AG09309 (cell line): ENCODE measurements at regions not wholly inside any gene's neighbourhood (a gene's known extent, or its start where the extent isn't known, plus 50 kb on each side); places are given as distances from the start of the nearest gene placed in this dataset.
A peak's percentile ranks its signal among the peaks of the same experiment; 100 is the strongest.

Experiments used
- DNase-seq: peaks from one replicate; pipeline ENCODE4 v3.0.0-alpha.2; 2010; ENCODE audit warnings: low read depth
- H3K4me3 ChIP-seq: 2 replicates; pipeline ENCODE4 v1.5.1; 2011; ENCODE audit warnings: mild to moderate bottlenecking, low read depth, low read length, moderate library complexity; ENCODE audit not compliant: control insufficient read depth
- TF ChIP-seq, protein P1 (sequence below): IDR thresholded peaks from 2 replicates; pipeline ENCODE4 v1.5.1; 2011; ENCODE audit warnings: mild to moderate bottlenecking, low read depth, low read length, inconsistent platforms; ENCODE audit not compliant: insufficient read depth, control insufficient read depth; ENCODE audit errors: missing control alignments

DNA sequence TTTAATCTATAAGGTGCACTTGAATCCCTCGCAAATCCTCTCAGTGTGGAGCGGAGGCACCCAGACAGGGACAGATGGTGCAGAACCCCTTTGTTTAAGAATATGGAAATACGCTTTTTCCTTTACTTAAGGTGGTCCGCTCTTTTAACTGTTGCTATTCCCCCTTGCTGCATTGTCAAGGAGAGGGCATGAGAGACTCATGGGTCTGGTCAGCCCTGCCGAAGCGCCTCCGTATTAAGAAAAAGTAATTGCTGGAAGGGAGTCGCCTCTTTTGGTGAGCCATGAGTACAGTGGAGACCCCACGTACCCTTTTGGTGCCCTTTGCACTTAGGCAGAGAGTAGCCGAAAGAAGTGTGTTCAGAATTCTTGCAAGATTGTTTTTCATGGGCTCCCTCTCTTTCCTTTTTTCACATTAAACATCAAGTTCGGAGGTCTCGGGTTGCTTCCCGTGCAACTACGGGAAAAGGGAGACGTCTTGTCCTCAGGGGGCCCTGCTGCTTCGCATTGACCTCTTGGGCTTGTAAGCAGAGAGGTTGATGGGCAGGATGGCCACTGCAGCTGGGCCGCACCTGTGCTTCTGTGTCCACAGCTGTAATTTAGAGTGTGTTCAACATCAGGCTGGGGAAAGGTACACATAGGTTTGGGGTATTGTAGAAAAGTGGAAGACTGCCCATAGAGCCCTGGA, 109.6 kb downstream of the SPRY1 start:
- TF ChIP-seq, protein P1, sequence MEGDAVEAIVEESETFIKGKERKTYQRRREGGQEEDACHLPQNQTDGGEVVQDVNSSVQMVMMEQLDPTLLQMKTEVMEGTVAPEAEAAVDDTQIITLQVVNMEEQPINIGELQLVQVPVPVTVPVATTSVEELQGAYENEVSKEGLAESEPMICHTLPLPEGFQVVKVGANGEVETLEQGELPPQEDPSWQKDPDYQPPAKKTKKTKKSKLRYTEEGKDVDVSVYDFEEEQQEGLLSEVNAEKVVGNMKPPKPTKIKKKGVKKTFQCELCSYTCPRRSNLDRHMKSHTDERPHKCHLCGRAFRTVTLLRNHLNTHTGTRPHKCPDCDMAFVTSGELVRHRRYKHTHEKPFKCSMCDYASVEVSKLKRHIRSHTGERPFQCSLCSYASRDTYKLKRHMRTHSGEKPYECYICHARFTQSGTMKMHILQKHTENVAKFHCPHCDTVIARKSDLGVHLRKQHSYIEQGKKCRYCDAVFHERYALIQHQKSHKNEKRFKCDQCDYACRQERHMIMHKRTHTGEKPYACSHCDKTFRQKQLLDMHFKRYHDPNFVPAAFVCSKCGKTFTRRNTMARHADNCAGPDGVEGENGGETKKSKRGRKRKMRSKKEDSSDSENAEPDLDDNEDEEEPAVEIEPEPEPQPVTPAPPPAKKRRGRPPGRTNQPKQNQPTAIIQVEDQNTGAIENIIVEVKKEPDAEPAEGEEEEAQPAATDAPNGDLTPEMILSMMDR, result no peak
- peak overlapping the region; percentile 26 for H3K4me3 ChIP-seq
- DNase-seq, result no peak

DNA sequence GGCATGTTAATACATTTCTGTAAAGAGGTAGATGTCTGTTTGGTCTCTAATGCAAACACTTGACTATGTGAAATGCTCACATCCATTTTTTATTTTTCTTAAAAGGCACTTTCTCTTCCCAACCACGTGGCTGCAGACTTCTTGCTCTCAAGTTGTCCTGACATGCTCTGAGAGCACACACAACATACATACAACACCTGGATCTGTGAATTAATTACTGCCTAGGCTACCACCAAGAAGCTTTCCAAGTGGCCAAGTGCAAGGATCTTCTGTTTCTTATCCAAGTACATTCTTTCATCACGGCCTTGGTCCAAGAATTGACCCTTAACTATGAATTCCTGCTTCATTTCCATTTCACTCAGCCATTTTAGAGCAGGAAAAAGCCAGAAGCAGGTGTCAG, 110.8 kb downstream of the SPRY1 start:
- no peak overlapping the region for H3K4me3 ChIP-seq
- no peak for DNase-seq
- TF ChIP-seq, protein P1, result no peak

DNA sequence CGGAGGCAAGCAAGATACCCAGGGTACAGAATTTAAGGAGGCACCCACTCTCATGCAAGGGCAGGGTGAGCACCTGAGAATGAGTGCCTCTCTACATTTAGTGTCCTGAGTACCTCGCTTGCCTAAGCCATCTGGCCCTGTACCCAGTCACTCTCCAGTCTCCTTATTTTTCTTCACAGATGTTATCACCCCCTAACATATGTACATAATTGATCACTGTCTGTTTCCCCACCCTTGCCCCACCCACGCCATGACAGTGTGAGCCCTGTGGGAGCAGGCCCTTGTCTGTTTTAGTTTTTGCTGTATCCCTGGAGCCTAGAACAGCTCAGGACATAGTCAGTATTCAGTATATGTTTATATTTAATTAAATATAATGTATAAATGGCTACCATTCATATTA, 113.6 kb downstream of the SPRY1 start:
- no peak overlapping the region for H3K4me3 ChIP-seq
- no peak for DNase-seq
- TF ChIP-seq, protein P1, result no peak

DNA sequence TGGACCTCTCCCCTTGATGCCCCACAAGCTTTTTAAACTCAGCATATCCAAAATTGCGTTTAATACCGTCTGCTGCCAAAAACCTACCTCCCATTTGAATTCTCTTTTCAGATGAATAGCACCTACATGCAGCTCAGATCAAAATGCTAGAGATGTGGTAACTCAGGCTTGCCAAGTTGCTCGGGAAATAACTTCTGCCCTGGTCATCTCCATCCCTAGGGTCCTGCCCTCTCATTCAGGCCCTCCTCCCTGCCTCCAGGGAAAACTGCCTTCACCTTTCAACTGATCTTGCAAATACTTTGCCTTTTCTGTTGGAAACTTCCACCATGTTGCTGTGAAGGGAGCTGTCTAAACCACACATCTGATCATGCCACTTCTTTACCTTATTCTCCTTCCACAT, 114.1 kb downstream of the SPRY1 start:
- H3K4me3 ChIP-seq, result no peak overlapping the region
- no peak for DNase-seq
- TF ChIP-seq, protein P1, result no peak

DNA sequence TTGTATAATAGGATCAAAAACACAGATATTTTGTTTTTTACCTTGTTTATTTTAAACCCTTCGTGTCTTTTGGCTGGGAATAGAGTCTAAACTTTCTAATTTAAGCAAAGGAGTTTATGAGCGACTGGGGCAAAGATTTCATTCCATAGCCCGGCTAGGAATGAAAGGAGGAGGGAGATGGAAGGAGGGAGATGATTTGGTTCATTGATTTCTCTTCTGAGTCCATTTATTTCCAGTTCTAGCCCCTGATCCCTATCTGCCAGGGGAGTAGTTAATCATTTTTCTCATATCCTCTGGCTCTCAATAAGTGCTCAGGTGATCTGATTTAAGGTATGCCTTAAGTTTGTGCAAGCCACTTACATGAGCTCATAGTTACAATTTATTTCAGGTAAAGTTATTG, 120.0 kb downstream of the SPRY1 start:
- no peak for DNase-seq
- no peak overlapping the region for H3K4me3 ChIP-seq
- TF ChIP-seq, protein P1, result no peak

DNA sequence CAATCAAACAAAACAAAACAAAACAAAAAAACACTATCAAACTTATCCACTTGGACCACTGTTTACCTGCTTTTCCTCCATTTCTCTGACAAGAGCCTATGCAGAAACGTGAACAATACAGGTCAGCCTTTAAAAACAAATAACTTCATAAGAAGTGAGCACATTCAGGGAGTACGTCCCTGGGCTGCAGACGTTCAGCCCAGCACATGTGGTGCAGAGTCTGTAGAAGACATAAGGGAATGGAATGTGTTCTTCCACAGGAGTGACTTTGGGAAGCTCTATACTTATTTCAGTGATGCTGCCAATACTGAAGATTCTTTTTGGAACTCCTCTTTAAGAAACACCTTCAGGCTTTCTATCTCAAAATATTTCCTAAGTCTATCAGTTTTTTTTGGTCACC, 120.6 kb downstream of the SPRY1 start:
- TF ChIP-seq, protein P1, result no peak
- no peak overlapping the region for H3K4me3 ChIP-seq
- no peak for DNase-seq
